ENCODE measurements at regions not wholly inside any gene's neighbourhood (a gene's known extent, or its start where the extent isn't known, plus 50 kb on each side); places are given as distances from the start of the nearest gene placed in this dataset.

GRCh38 chr9:113775749-113776148, 100.4 kb upstream of the ZNF618 start:
- DNase-seq (ENCODE audit: low read depth) (no peak), FAIRE-seq (no peak)
- no peaks in the 10 kb centered on the region for H3K9me3 Mint-ChIP-seq (ENCODE audit: unreplicated experiment)
- Histone ChIP-seq H3K9ac (ENCODE audit: low read length) (no peak overlapping the region), H3K4me2 (ENCODE audit: low read length) (no peak overlapping the region), H3K79me2 (ENCODE audit: insufficient read depth, low read length) (no peaks in the 10 kb centered on the region), H4K20me1 (ENCODE audit: insufficient read depth, low read length) (no peaks in the 10 kb centered on the region), H3K9me3 (ENCODE audit: insufficient read depth, low read depth, low read length) (no peaks in the 10 kb centered on the region), H3K4me1 (ENCODE audit: insufficient read depth, low read length) (peaks cover 11% of the 10 kb centered on the region), H3K36me3 (ENCODE audit: insufficient read depth, low read length) (no peaks in the 10 kb centered on the region), H3K27ac (ENCODE audit: low read depth, low read length) (no peak overlapping the region), H3K27me3 (ENCODE audit: insufficient read depth, low read length) (peaks cover 1% of the 10 kb centered on the region), H2AFZ (ENCODE audit: low read depth, low read length) (no peak overlapping the region), H3K4me3 (ENCODE audit: insufficient read depth, low read depth, low read length) (no peak overlapping the region)
- peaks cover 27% of the 10 kb centered on the region for H3K27me3 Mint-ChIP-seq (ENCODE audit: low read depth, unreplicated experiment)
- H3K4me1 Mint-ChIP-seq (ENCODE audit: low read depth, unreplicated experiment): no peaks in the 10 kb centered on the region
- no peak for TF ChIP-seq CTCF (IDR thresholded peaks at IDR 0.05; ENCODE audit: insufficient read depth, low read depth, low read length)
- no peak for TF ChIP-seq EZH2 (IDR thresholded peaks at IDR 0.05; ENCODE audit: insufficient read depth, low read length)
- H3K36me3 Mint-ChIP-seq (ENCODE audit: low read depth, unreplicated experiment): peaks cover 3% of the 10 kb centered on the region
- no peak overlapping the region for H3K4me3 Mint-ChIP-seq (ENCODE audit: unreplicated experiment)
- H3K27ac Mint-ChIP-seq (ENCODE audit: unreplicated experiment): no peak overlapping the region

GRCh38 chr9:113776194-113776593, 99.9 kb upstream of the ZNF618 start:
- H3K4me2 ChIP-seq (ENCODE audit: low read length): no peak overlapping the region
- H3K27me3 ChIP-seq (ENCODE audit: insufficient read depth, low read length): peaks cover 2% of the 10 kb centered on the region
- no peaks in the 10 kb centered on the region for H4K20me1 ChIP-seq (ENCODE audit: insufficient read depth, low read length)
- H3K36me3 ChIP-seq (ENCODE audit: insufficient read depth, low read length): no peaks in the 10 kb centered on the region
- H3K79me2 ChIP-seq (ENCODE audit: insufficient read depth, low read length): no peaks in the 10 kb centered on the region
- no peak overlapping the region for H2AFZ ChIP-seq (ENCODE audit: low read depth, low read length)
- no peaks in the 10 kb centered on the region for H3K4me1 Mint-ChIP-seq (ENCODE audit: low read depth, unreplicated experiment)
- no peaks in the 10 kb centered on the region for H3K9me3 Mint-ChIP-seq (ENCODE audit: unreplicated experiment)
- H3K27ac ChIP-seq (ENCODE audit: low read depth, low read length): no peak overlapping the region
- H3K36me3 Mint-ChIP-seq (ENCODE audit: low read depth, unreplicated experiment): peaks cover 3% of the 10 kb centered on the region
- no peak overlapping the region for H3K27ac Mint-ChIP-seq (ENCODE audit: unreplicated experiment)
- H3K9me3 ChIP-seq (ENCODE audit: insufficient read depth, low read depth, low read length): no peaks in the 10 kb centered on the region
- H3K4me3 ChIP-seq (ENCODE audit: insufficient read depth, low read depth, low read length): no peak overlapping the region
- FAIRE-seq (no peak), DNase-seq (ENCODE audit: low read depth) (no peak)
- H3K4me3 Mint-ChIP-seq (ENCODE audit: unreplicated experiment): no peak overlapping the region
- peaks cover 26% of the 10 kb centered on the region for H3K27me3 Mint-ChIP-seq (ENCODE audit: low read depth, unreplicated experiment)
- TF ChIP-seq CTCF (IDR thresholded peaks at IDR 0.05; ENCODE audit: insufficient read depth, low read depth, low read length) (no peak), EZH2 (IDR thresholded peaks at IDR 0.05; ENCODE audit: insufficient read depth, low read length) (no peak)
- peaks cover 11% of the 10 kb centered on the region for H3K4me1 ChIP-seq (ENCODE audit: insufficient read depth, low read length)
- H3K9ac ChIP-seq (ENCODE audit: low read length): no peak overlapping the region

- peaks cover 38% of the 10 kb centered on the region for H3K27me3 Mint-ChIP-seq (ENCODE audit: low read depth, unreplicated experiment)
- no peak overlapping the region for H2AFZ ChIP-seq (ENCODE audit: low read depth, low read length)
- no peaks in the 10 kb centered on the region for H4K20me1 ChIP-seq (ENCODE audit: insufficient read depth, low read length)
- H3K4me3 Mint-ChIP-seq (ENCODE audit: unreplicated experiment): no peak overlapping the region
- H3K9me3 Mint-ChIP-seq (ENCODE audit: unreplicated experiment): no peaks in the 10 kb centered on the region
- H3K9me3 ChIP-seq (ENCODE audit: insufficient read depth, low read depth, low read length): peaks cover 6% of the 10 kb centered on the region
- no peak overlapping the region for H3K4me2 ChIP-seq (ENCODE audit: low read length)
- no peaks in the 10 kb centered on the region for H3K4me1 ChIP-seq (ENCODE audit: insufficient read depth, low read length)
- FAIRE-seq (no peak), DNase-seq (ENCODE audit: low read depth) (no peak)
- no peak overlapping the region for H3K4me3 ChIP-seq (ENCODE audit: insufficient read depth, low read depth, low read length)
- no peak for TF ChIP-seq CTCF (IDR thresholded peaks at IDR 0.05; ENCODE audit: insufficient read depth, low read depth, low read length)
- no peak for TF ChIP-seq EZH2 (IDR thresholded peaks at IDR 0.05; ENCODE audit: insufficient read depth, low read length)
- H3K4me1 Mint-ChIP-seq (ENCODE audit: low read depth, unreplicated experiment): no peaks in the 10 kb centered on the region
- H3K36me3 Mint-ChIP-seq (ENCODE audit: low read depth, unreplicated experiment): no peaks in the 10 kb centered on the region
- no peak overlapping the region for H3K27ac ChIP-seq (ENCODE audit: low read depth, low read length)
- H3K27me3 ChIP-seq (ENCODE audit: insufficient read depth, low read length): peaks cover 8% of the 10 kb centered on the region
- H3K9ac ChIP-seq (ENCODE audit: low read length): no peak overlapping the region
- H3K79me2 ChIP-seq (ENCODE audit: insufficient read depth, low read length): no peaks in the 10 kb centered on the region
- no peak overlapping the region for H3K27ac Mint-ChIP-seq (ENCODE audit: unreplicated experiment)
- H3K36me3 ChIP-seq (ENCODE audit: insufficient read depth, low read length): no peaks in the 10 kb centered on the region
These were observed 94.7 kb upstream of the ZNF618 start for GRCh38 chr9:113781381-113781780.

Data from astrocyte (in vitro differentiated cells and primary cell).